T-helper 2 cell treated with Interferon-gamma antibody and Interleukin-4, amounts not matched to agents 5 μg/mL and 100 μg/mL, for 36 hours (primary cell): ENCODE measurements at regions not wholly inside any gene's neighbourhood (a gene's known extent, or its start where the extent isn't known, plus 50 kb on each side); places are given as distances from the start of the nearest gene placed in this dataset.
"Not testable (repeated sequence)": the region's sequence is repeated elsewhere in the genome, so short reads cannot be mapped to it uniquely, and the experiment has no call there.

Experiments used
- DNase-seq: peaks from one replicate; pipeline ENCODE4 v3.0.0; 2021; ENCODE audit warnings: low spot score
- H3K27ac Mint-ChIP-seq: one replicate; pipeline ENCODE4 v1.8.0; 2021; ENCODE audit warnings: mild to moderate bottlenecking, mixed read lengths
- H3K27me3 Mint-ChIP-seq: one replicate; pipeline ENCODE4 v1.8.0; 2021; ENCODE audit warnings: low read depth, mixed read lengths
- H3K36me3 Mint-ChIP-seq: one replicate; pipeline ENCODE4 v1.8.0; 2021; ENCODE audit warnings: low read depth, mixed read lengths
- H3K4me1 Mint-ChIP-seq: one replicate; pipeline ENCODE4 v1.8.0; 2021; ENCODE audit warnings: low read depth, mixed read lengths
- H3K4me3 Mint-ChIP-seq: one replicate; pipeline ENCODE4 v1.8.0; 2022; ENCODE audit warnings: mild to moderate bottlenecking, moderate library complexity, mixed read lengths
- H3K9me3 Mint-ChIP-seq: one replicate; pipeline ENCODE4 v1.8.0; 2021; ENCODE audit warnings: mixed read lengths

GRCh38 chr12:97616946-97617345, 154.3 kb downstream of the RMST start:
- no peaks in the 10 kb centered on the region for H3K27me3 Mint-ChIP-seq
- no peaks in the 10 kb centered on the region for H3K36me3 Mint-ChIP-seq
- no peak overlapping the region for H3K4me3 Mint-ChIP-seq
- H3K4me1 Mint-ChIP-seq: no peaks in the 10 kb centered on the region
- no peak overlapping the region for H3K27ac Mint-ChIP-seq
- peaks cover 11% of the 10 kb centered on the region for H3K9me3 Mint-ChIP-seq
- DNase-seq: no peak

- Mint-ChIP-seq H3K4me3 (no peak overlapping the region), H3K9me3 (no peaks in the 10 kb centered on the region), H3K27me3 (no peaks in the 10 kb centered on the region), H3K4me1 (no peaks in the 10 kb centered on the region), H3K36me3 (no peaks in the 10 kb centered on the region), H3K27ac (no peak overlapping the region)
- no peak for DNase-seq
These were observed 166.4 kb downstream of the RMST start for GRCh38 chr12:97628962-97629361.

GRCh38 chr12:97629382-97629781, 166.8 kb downstream of the RMST start:
- no peak overlapping the region for H3K27ac Mint-ChIP-seq
- H3K9me3 Mint-ChIP-seq: no peaks in the 10 kb centered on the region
- no peak for DNase-seq
- no peaks in the 10 kb centered on the region for H3K4me1 Mint-ChIP-seq
- no peak overlapping the region for H3K4me3 Mint-ChIP-seq
- no peaks in the 10 kb centered on the region for H3K27me3 Mint-ChIP-seq
- H3K36me3 Mint-ChIP-seq: no peaks in the 10 kb centered on the region

GRCh38 chr12:97630356-97630755, 167.8 kb downstream of the RMST start:
- Mint-ChIP-seq H3K4me3 (no peak overlapping the region), H3K27ac (no peak overlapping the region), H3K9me3 (no peaks in the 10 kb centered on the region), H3K27me3 (no peaks in the 10 kb centered on the region), H3K4me1 (no peaks in the 10 kb centered on the region), H3K36me3 (no peaks in the 10 kb centered on the region)
- no peak for DNase-seq

GRCh38 chr12:97630875-97631274, 168.3 kb downstream of the RMST start:
- H3K9me3 Mint-ChIP-seq: no peaks in the 10 kb centered on the region
- H3K27me3 Mint-ChIP-seq: no peaks in the 10 kb centered on the region
- no peak overlapping the region for H3K4me3 Mint-ChIP-seq
- H3K4me1 Mint-ChIP-seq: no peaks in the 10 kb centered on the region
- H3K27ac Mint-ChIP-seq: no peak overlapping the region
- no peak for DNase-seq
- no peaks in the 10 kb centered on the region for H3K36me3 Mint-ChIP-seq

- Mint-ChIP-seq H3K9me3 (peaks cover 5% of the 10 kb centered on the region), H3K36me3 (no peaks in the 10 kb centered on the region), H3K27ac (no peak overlapping the region), H3K4me1 (no peaks in the 10 kb centered on the region), H3K27me3 (no peaks in the 10 kb centered on the region), H3K4me3 (no peak overlapping the region)
- no peak for DNase-seq
These were observed 175.2 kb downstream of the RMST start for GRCh38 chr12:97637770-97638169.

- Mint-ChIP-seq H3K27ac (no peak overlapping the region), H3K4me3 (no peak overlapping the region), H3K27me3 (no peaks in the 10 kb centered on the region), H3K36me3 (no peaks in the 10 kb centered on the region), H3K9me3 (peaks cover 8% of the 10 kb centered on the region), H3K4me1 (no peaks in the 10 kb centered on the region)
- no peak for DNase-seq
These were observed 176.1 kb downstream of the RMST start for GRCh38 chr12:97638739-97639138.

GRCh38 chr12:97639702-97640101, 177.1 kb downstream of the RMST start:
- Mint-ChIP-seq H3K36me3 (no peaks in the 10 kb centered on the region), H3K4me3 (no peak overlapping the region), H3K27ac (no peak overlapping the region), H3K4me1 (no peaks in the 10 kb centered on the region), H3K27me3 (no peaks in the 10 kb centered on the region), H3K9me3 (peaks cover 8% of the 10 kb centered on the region)
- no peak for DNase-seq

- no peak overlapping the region for H3K27ac Mint-ChIP-seq
- peaks cover 8% of the 10 kb centered on the region for H3K9me3 Mint-ChIP-seq
- no peak overlapping the region for H3K4me3 Mint-ChIP-seq
- no peak for DNase-seq
- H3K4me1 Mint-ChIP-seq: no peaks in the 10 kb centered on the region
- no peaks in the 10 kb centered on the region for H3K36me3 Mint-ChIP-seq
- H3K27me3 Mint-ChIP-seq: no peaks in the 10 kb centered on the region
These were observed 178.2 kb downstream of the RMST start for GRCh38 chr12:97640826-97641225.

- H3K27me3 Mint-ChIP-seq: no peaks in the 10 kb centered on the region
These were observed 180.3 kb downstream of the RMST start for GRCh38 chr12:97642911-97643310.

GRCh38 chr12:97643924-97644323, 181.3 kb downstream of the RMST start:
- Mint-ChIP-seq H3K9me3 (peaks cover 8% of the 10 kb centered on the region), H3K27ac (no peak overlapping the region), H3K27me3 (no peaks in the 10 kb centered on the region), H3K4me1 (no peaks in the 10 kb centered on the region), H3K36me3 (no peaks in the 10 kb centered on the region), H3K4me3 (no peak overlapping the region)
- DNase-seq: no peak

More at GRCh38 chr12:97642911-97643310, 180.3 kb downstream of the RMST start:
- no peak overlapping the region for H3K27ac Mint-ChIP-seq
- no peaks in the 10 kb centered on the region for H3K4me1 Mint-ChIP-seq
- no peak for DNase-seq
- no peak overlapping the region for H3K4me3 Mint-ChIP-seq
- no peaks in the 10 kb centered on the region for H3K36me3 Mint-ChIP-seq
- peaks cover 8% of the 10 kb centered on the region for H3K9me3 Mint-ChIP-seq

GRCh38 chr12:97645726-97646125, 183.1 kb downstream of the RMST start:
- no peak for DNase-seq

GRCh38 chr12:97647142-97647541, 184.5 kb downstream of the RMST start:
- Mint-ChIP-seq H3K9me3 (peaks cover 3% of the 10 kb centered on the region), H3K27ac (no peak overlapping the region)

More at GRCh38 chr12:97645726-97646125, 183.1 kb downstream of the RMST start:
- Mint-ChIP-seq H3K4me1 (no peaks in the 10 kb centered on the region), H3K4me3 (no peak overlapping the region), H3K27ac (no peak overlapping the region), H3K36me3 (no peaks in the 10 kb centered on the region), H3K9me3 (peaks cover 8% of the 10 kb centered on the region), H3K27me3 (no peaks in the 10 kb centered on the region)

GRCh38 chr12:97650242-97650641, 187.6 kb downstream of the RMST start:
- Mint-ChIP-seq H3K27ac (no peak overlapping the region), H3K4me1 (no peaks in the 10 kb centered on the region), H3K4me3 (no peak overlapping the region), H3K9me3 (no peaks in the 10 kb centered on the region), H3K36me3 (no peaks in the 10 kb centered on the region), H3K27me3 (no peaks in the 10 kb centered on the region)
- no peak for DNase-seq

More at GRCh38 chr12:97647142-97647541, 184.5 kb downstream of the RMST start:
- H3K36me3 Mint-ChIP-seq: no peaks in the 10 kb centered on the region
- H3K27me3 Mint-ChIP-seq: no peaks in the 10 kb centered on the region
- no peak overlapping the region for H3K4me3 Mint-ChIP-seq
- H3K4me1 Mint-ChIP-seq: no peaks in the 10 kb centered on the region
- DNase-seq: no peak

GRCh38 chr12:97656548-97656947, 193.9 kb downstream of the RMST start:
- H3K36me3 Mint-ChIP-seq, H3K4me1 Mint-ChIP-seq, H3K27ac Mint-ChIP-seq, H3K4me3 Mint-ChIP-seq, H3K27me3 Mint-ChIP-seq, DNase-seq: not testable (repeated sequence)
- peaks cover 11% of the 10 kb centered on the region for H3K9me3 Mint-ChIP-seq
